ENCODE measurements at regions not wholly inside any gene's neighbourhood (a gene's known extent, or its start where the extent isn't known, plus 50 kb on each side); places are given as distances from the start of the nearest gene placed in this dataset.

- H3K27me3 Mint-ChIP-seq (ENCODE audit: low read depth): no peaks in the 10 kb centered on the region
- no peak overlapping the region for H3K27ac ChIP-seq (ENCODE audit: insufficient read length, low read depth, low read length)
Observed at GRCh38 chr2:225980372-225980771, 580.9 kb downstream of the NYAP2 start.

More at GRCh38 chr2:225980372-225980771, 580.9 kb downstream of the NYAP2 start:
- no peak overlapping the region for H4K5ac ChIP-seq (ENCODE audit: insufficient read length, low read depth, low read length)
- no peak overlapping the region for H3K9ac ChIP-seq (ENCODE audit: extremely low read depth, insufficient read length, low read length)
- H4K8ac ChIP-seq (replicated peaks; ENCODE audit: insufficient read length, low read depth, low read length): no peak overlapping the region
- no peak overlapping the region for H3K23ac ChIP-seq (ENCODE audit: insufficient read length, low read depth, low read length)
- no peaks in the 10 kb centered on the region for H3K4me1 ChIP-seq (ENCODE audit: insufficient read depth, low read length)
- no peaks in the 10 kb centered on the region for H3K23me2 ChIP-seq (ENCODE audit: insufficient read length, low read depth, low read length, poor library complexity, severe bottlenecking)
- H2BK20ac ChIP-seq (ENCODE audit: low read depth, low read length, poor library complexity, severe bottlenecking): no peak overlapping the region
- TF ChIP-seq, protein P1, sequence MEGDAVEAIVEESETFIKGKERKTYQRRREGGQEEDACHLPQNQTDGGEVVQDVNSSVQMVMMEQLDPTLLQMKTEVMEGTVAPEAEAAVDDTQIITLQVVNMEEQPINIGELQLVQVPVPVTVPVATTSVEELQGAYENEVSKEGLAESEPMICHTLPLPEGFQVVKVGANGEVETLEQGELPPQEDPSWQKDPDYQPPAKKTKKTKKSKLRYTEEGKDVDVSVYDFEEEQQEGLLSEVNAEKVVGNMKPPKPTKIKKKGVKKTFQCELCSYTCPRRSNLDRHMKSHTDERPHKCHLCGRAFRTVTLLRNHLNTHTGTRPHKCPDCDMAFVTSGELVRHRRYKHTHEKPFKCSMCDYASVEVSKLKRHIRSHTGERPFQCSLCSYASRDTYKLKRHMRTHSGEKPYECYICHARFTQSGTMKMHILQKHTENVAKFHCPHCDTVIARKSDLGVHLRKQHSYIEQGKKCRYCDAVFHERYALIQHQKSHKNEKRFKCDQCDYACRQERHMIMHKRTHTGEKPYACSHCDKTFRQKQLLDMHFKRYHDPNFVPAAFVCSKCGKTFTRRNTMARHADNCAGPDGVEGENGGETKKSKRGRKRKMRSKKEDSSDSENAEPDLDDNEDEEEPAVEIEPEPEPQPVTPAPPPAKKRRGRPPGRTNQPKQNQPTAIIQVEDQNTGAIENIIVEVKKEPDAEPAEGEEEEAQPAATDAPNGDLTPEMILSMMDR (conservative IDR thresholded peaks at IDR 0.05): no peak
- H3T11ph ChIP-seq (ENCODE audit: low read length): no peak overlapping the region
- H3K14ac ChIP-seq (ENCODE audit: insufficient read depth, low read length): no peak overlapping the region
- no peak overlapping the region for H3K18ac ChIP-seq (ENCODE audit: insufficient read length, low read depth, low read length)
- H2BK5ac ChIP-seq (ENCODE audit: insufficient read length, low read length): no peak overlapping the region
- H4K20me1 ChIP-seq (ENCODE audit: control insufficient read depth, insufficient read depth, insufficient read length): no peaks in the 10 kb centered on the region
- no peak overlapping the region for H4K91ac ChIP-seq (ENCODE audit: insufficient read length, low read depth, low read length)
- no peak overlapping the region for H2AFZ ChIP-seq (ENCODE audit: low read length)
- H2BK15ac ChIP-seq (ENCODE audit: low read depth, low read length): no peak overlapping the region
- Mint-ChIP-seq H3K9me3 (peaks cover 0 to 4% of the 10 kb centered on the region in 2 experiments; a peak in 1 of 5 replicates), H3K4me1 (no peaks in the 10 kb centered on the region), H3K4me3 (no peak overlapping the region), H3K36me3 (ENCODE audit: insufficient read depth in 1 of 3, low read depth in 3 of 3) (peaks cover 0 to 5% (median 0%) of the 10 kb centered on the region in 3 experiments; a peak in 1 of 7 replicates), H3K27ac (no peak overlapping the region)
- no peak overlapping the region for H3K4me2 ChIP-seq (ENCODE audit: insufficient read depth, insufficient read length, low read length)
- H3K79me1 ChIP-seq (ENCODE audit: insufficient read depth, low read depth, low read length, poor library complexity, severe bottlenecking): no peaks in the 10 kb centered on the region
- no peak overlapping the region for H3K4ac ChIP-seq (ENCODE audit: low read depth, low read length)
- no peak overlapping the region for H3K56ac ChIP-seq (ENCODE audit: insufficient read length, low read depth, low read length)
- DNase-seq: no peak
- H2BK120ac ChIP-seq (ENCODE audit: low read depth, low read length, poor library complexity, severe bottlenecking): no peak overlapping the region
- H3K79me2 ChIP-seq (ENCODE audit: insufficient read depth, low read length): no peaks in the 10 kb centered on the region
- WGBS (ENCODE audit: extremely low coverage, insufficient read length, low lambda C conversion rate): no CpG with 5 or more reads among the region's 7 CpGs
- H2BK12ac ChIP-seq (ENCODE audit: insufficient read length, low read depth, low read length): no peak overlapping the region
- no peaks in the 10 kb centered on the region for H3K9me3 ChIP-seq (ENCODE audit: control insufficient read depth, low read depth, low read length)
- no peak overlapping the region for H2AK5ac ChIP-seq (ENCODE audit: insufficient read length, low read length)
- no peaks in the 10 kb centered on the region for H3K27me3 ChIP-seq (ENCODE audit: insufficient read depth, low read length)

All from H9 (cell line).